ENCODE measurements at regions not wholly inside any gene's neighbourhood (a gene's known extent, or its start where the extent isn't known, plus 50 kb on each side); places are given as distances from the start of the nearest gene placed in this dataset.
"Not testable (repeated sequence)": the region's sequence is repeated elsewhere in the genome, so short reads cannot be mapped to it uniquely, and the experiment has no call there.

DNA sequence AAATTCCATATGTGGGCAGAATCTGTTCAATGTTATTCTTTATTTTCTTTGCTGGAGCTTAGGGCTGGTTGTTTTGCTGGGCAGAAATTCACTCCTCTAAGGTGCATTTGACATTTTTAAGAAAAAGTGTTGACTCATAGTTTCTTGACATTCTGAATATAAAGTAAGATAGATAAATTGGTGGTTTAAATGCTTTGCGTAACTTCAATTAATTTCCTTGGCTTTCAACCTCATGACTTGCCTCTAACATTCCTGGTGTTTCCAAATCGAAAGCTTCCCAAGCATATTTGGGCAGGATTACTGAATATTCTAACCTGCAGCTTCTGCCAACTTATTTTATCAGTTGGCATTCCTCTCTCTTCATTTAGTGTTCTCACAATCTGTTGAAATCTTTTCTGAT lies 718.7 kb upstream of the ADGRB3 start:
- H3K36me3 ChIP-seq (ENCODE audit: control insufficient read depth, insufficient read depth, low read length) = no peaks in the 10 kb centered on the region
- DNase-seq = no peak
- Mint-ChIP-seq H3K36me3 (peaks cover 15% of the 10 kb centered on the region), H3K4me3 (no peak overlapping the region), H3K4me1 (no peaks in the 10 kb centered on the region), H3K27me3 (ENCODE audit: low read depth in 2 of 2) (no peaks in the 10 kb centered on the region), H3K9me3 (peaks cover 15 to 24% of the 10 kb centered on the region in 2 donors), H3K27ac (no peak overlapping the region)
- H3K9me3 ChIP-seq (ENCODE audit: control insufficient read depth, insufficient read depth, low read length) = no peaks in the 10 kb centered on the region
- no peaks in the 10 kb centered on the region for H3K4me1 ChIP-seq (ENCODE audit: control insufficient read depth, insufficient read depth, low read length)
- WGBS (ENCODE audit: insufficient coverage) = 83% methylated on average over 2 of the region's 2 CpGs
- TF ChIP-seq, protein P1, sequence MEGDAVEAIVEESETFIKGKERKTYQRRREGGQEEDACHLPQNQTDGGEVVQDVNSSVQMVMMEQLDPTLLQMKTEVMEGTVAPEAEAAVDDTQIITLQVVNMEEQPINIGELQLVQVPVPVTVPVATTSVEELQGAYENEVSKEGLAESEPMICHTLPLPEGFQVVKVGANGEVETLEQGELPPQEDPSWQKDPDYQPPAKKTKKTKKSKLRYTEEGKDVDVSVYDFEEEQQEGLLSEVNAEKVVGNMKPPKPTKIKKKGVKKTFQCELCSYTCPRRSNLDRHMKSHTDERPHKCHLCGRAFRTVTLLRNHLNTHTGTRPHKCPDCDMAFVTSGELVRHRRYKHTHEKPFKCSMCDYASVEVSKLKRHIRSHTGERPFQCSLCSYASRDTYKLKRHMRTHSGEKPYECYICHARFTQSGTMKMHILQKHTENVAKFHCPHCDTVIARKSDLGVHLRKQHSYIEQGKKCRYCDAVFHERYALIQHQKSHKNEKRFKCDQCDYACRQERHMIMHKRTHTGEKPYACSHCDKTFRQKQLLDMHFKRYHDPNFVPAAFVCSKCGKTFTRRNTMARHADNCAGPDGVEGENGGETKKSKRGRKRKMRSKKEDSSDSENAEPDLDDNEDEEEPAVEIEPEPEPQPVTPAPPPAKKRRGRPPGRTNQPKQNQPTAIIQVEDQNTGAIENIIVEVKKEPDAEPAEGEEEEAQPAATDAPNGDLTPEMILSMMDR (IDR thresholded peaks at IDR 0.05) = no peak
- ATAC-seq = no peak
- intact Hi-C loops (cut with micrococcal nuclease) = no loop called here
- no peak overlapping the region for H3K4me3 ChIP-seq (ENCODE audit: low read length)
- H3K27ac ChIP-seq (ENCODE audit: low read length) = no peak overlapping the region
- no peaks in the 10 kb centered on the region for H3K27me3 ChIP-seq (ENCODE audit: control insufficient read depth, insufficient read depth, low read length)

DNA sequence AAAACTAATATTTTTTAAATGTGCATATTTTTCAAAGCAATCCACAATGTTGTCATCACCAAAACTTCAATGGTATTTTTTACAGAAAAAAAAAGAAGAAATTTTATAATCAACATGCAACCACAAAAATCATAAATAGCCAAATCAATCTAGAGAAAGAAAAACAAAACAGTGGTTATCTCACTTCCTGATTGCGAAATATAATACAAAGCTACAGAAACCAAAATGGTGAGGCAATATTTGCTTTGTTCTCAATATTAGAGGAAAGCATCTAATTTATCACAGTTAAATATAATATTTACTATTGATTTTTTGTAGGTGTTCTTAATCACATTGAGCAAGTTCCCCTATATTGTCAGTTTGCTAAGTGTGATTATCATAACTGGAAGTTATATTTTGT lies 720.7 kb upstream of the ADGRB3 start:
- intact Hi-C loops (cut with micrococcal nuclease) = no loop called here
- H3K27me3 ChIP-seq (ENCODE audit: control insufficient read depth, insufficient read depth, low read length) = no peaks in the 10 kb centered on the region
- Mint-ChIP-seq H3K36me3 (peaks cover 24% of the 10 kb centered on the region), H3K4me1 (no peaks in the 10 kb centered on the region), H3K4me3 (no peak overlapping the region), H3K9me3 (peaks cover 17 to 34% of the 10 kb centered on the region in 2 donors), H3K27ac (no peak overlapping the region), H3K27me3 (ENCODE audit: low read depth in 2 of 2) (no peaks in the 10 kb centered on the region)
- TF ChIP-seq, protein P1 (IDR thresholded peaks at IDR 0.05) = no peak
- WGBS (ENCODE audit: insufficient coverage) = no CpG with 5 or more reads among the region's 1 CpG
- H3K36me3 ChIP-seq (ENCODE audit: control insufficient read depth, insufficient read depth, low read length) = no peaks in the 10 kb centered on the region
- no peaks in the 10 kb centered on the region for H3K9me3 ChIP-seq (ENCODE audit: control insufficient read depth, insufficient read depth, low read length)
- H3K27ac ChIP-seq (ENCODE audit: low read length) = no peak overlapping the region
- no peak for ATAC-seq
- no peak overlapping the region for H3K4me3 ChIP-seq (ENCODE audit: low read length)
- DNase-seq = no peak
- H3K4me1 ChIP-seq (ENCODE audit: control insufficient read depth, insufficient read depth, low read length) = no peaks in the 10 kb centered on the region

DNA sequence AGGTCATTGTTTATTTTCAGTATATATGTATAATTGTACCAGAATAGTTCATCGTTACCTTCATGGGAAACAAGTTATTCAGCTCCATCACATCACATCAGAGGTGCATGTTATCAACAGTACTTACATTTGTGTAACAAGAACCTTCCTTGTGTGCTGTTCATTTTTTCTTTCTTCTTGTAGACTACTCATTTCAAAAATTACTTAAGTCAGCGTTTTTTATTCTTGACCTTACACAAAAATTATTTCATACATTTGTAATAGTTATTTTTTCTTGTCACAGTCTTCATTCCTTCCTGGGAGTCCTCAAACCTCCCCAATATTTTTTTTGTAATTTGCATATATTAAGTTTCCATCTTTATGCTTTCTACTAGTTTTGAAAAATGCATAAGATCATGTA lies 725.7 kb upstream of the ADGRB3 start:
- Mint-ChIP-seq H3K4me3 (no peak overlapping the region), H3K9me3 (peaks cover 21 to 26% of the 10 kb centered on the region in 2 donors), H3K27me3 (ENCODE audit: low read depth in 2 of 2) (no peaks in the 10 kb centered on the region), H3K36me3 (peaks cover 16% of the 10 kb centered on the region), H3K4me1 (no peaks in the 10 kb centered on the region), H3K27ac (no peak overlapping the region)
- no peak overlapping the region for H3K4me3 ChIP-seq (ENCODE audit: low read length)
- no peaks in the 10 kb centered on the region for H3K4me1 ChIP-seq (ENCODE audit: control insufficient read depth, insufficient read depth, low read length)
- H3K36me3 ChIP-seq (ENCODE audit: control insufficient read depth, insufficient read depth, low read length) = no peaks in the 10 kb centered on the region
- 100% methylated on average over 1 of the region's 2 CpGs for WGBS (ENCODE audit: insufficient coverage)
- H3K27me3 ChIP-seq (ENCODE audit: control insufficient read depth, insufficient read depth, low read length) = no peaks in the 10 kb centered on the region
- no peak for DNase-seq
- TF ChIP-seq, protein P1 (IDR thresholded peaks at IDR 0.05) = no peak
- ATAC-seq = no peak
- H3K9me3 ChIP-seq (ENCODE audit: control insufficient read depth, insufficient read depth, low read length) = no peaks in the 10 kb centered on the region
- intact Hi-C loops (cut with micrococcal nuclease) = no loop called here
- H3K27ac ChIP-seq (ENCODE audit: low read length) = no peak overlapping the region

DNA sequence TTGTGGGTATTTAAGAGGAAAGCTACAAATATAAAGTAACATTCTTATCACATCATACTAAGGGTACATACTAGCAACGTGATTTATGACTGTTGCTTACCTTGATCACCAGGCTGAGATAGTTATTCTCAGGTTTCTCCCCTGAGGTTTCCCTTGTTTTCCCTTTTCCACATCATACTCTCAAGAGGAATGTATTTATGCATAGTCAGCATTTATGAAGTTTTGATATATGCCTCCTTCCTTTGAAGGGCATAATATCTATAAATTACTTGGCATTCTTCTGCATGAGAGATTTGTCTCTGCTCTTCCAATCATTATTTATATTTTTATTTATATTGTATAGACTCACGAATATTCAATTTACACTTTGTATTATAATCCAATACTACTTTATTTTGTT lies 726.7 kb upstream of the ADGRB3 start:
- H3K4me1 Mint-ChIP-seq = no peaks in the 10 kb centered on the region
- 67% methylated on average over 1 of the region's 2 CpGs for WGBS (ENCODE audit: insufficient coverage)
- H3K27ac ChIP-seq (ENCODE audit: low read length) = no peak overlapping the region

DNA sequence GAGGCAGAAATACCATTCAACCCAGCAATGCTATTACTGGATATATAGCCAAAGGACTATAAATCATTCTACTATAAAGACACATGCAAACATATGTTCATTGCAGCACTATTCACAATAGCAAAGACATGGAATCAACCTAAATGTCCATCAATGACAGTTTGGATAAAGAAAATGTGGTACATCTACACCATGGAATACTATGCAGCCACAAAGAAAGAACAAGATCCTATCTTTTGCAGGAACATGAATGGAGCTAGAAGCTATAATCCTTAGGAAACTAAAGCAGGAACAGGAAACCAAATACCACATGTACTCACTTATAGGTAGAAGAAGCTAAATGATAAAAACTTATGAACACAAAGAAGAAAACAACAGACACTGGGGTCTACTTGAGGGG lies 730.3 kb upstream of the ADGRB3 start:
- H3K4me3 ChIP-seq (ENCODE audit: low read length); H3K9me3 ChIP-seq (ENCODE audit: control insufficient read depth, insufficient read depth, low read length); H3K4me1 Mint-ChIP-seq; H3K27ac ChIP-seq (ENCODE audit: low read length); H3K36me3 ChIP-seq (ENCODE audit: control insufficient read depth, insufficient read depth, low read length); DNase-seq; intact Hi-C loops (cut with micrococcal nuclease); H3K27me3 ChIP-seq (ENCODE audit: control insufficient read depth, insufficient read depth, low read length); H3K4me3 Mint-ChIP-seq; H3K27me3 Mint-ChIP-seq (ENCODE audit: low read depth in 2 of 2); ATAC-seq; H3K4me1 ChIP-seq (ENCODE audit: control insufficient read depth, insufficient read depth, low read length); H3K27ac Mint-ChIP-seq: not testable (repeated sequence)
- Mint-ChIP-seq H3K36me3 (peaks cover 34% of the 10 kb centered on the region), H3K9me3 (peaks cover 22 to 32% of the 10 kb centered on the region in 2 donors)

More for the DNA sequence above, 726.7 kb upstream of the ADGRB3 start:
- H3K4me1 ChIP-seq (ENCODE audit: control insufficient read depth, insufficient read depth, low read length) = no peaks in the 10 kb centered on the region
- TF ChIP-seq, protein P1 (IDR thresholded peaks at IDR 0.05) = no peak
- no peaks in the 10 kb centered on the region for H3K27me3 ChIP-seq (ENCODE audit: control insufficient read depth, insufficient read depth, low read length)
- H3K9me3 ChIP-seq (ENCODE audit: control insufficient read depth, insufficient read depth, low read length) = no peaks in the 10 kb centered on the region
- DNase-seq = no peak
- ATAC-seq = no peak
- Mint-ChIP-seq H3K36me3 (peaks cover 24% of the 10 kb centered on the region), H3K27ac (no peak overlapping the region), H3K27me3 (ENCODE audit: low read depth in 2 of 2) (no peaks in the 10 kb centered on the region), H3K9me3 (peaks cover 18 to 30% of the 10 kb centered on the region in 2 donors), H3K4me3 (no peak overlapping the region)
- intact Hi-C loops (cut with micrococcal nuclease) = no loop called here
- H3K36me3 ChIP-seq (ENCODE audit: control insufficient read depth, insufficient read depth, low read length) = no peaks in the 10 kb centered on the region
- H3K4me3 ChIP-seq (ENCODE audit: low read length) = no peak overlapping the region
